ENCODE measurements at regions not wholly inside any gene's neighbourhood (a gene's known extent, or its start where the extent isn't known, plus 50 kb on each side); places are given as distances from the start of the nearest gene placed in this dataset.

- no peaks in the 10 kb centered on the region for H3K79me1 ChIP-seq (ENCODE audit: insufficient read depth, low read depth, low read length, poor library complexity, severe bottlenecking)
- no peak overlapping the region for H3K23ac ChIP-seq (ENCODE audit: insufficient read length, low read depth, low read length)
- H3K4me1 ChIP-seq (ENCODE audit: insufficient read depth, low read length) = no peaks in the 10 kb centered on the region
- H3K4me1 Mint-ChIP-seq = no peaks in the 10 kb centered on the region
- no CpG with 5 or more reads among the region's 3 CpGs for WGBS (ENCODE audit: extremely low coverage, insufficient read length, low lambda C conversion rate)
- H3K23me2 ChIP-seq (ENCODE audit: insufficient read length, low read depth, low read length, poor library complexity, severe bottlenecking) = no peaks in the 10 kb centered on the region
- H3K27ac ChIP-seq (ENCODE audit: insufficient read length, low read depth, low read length) = no peak overlapping the region
- H2BK5ac ChIP-seq (ENCODE audit: insufficient read length, low read length) = no peak overlapping the region
- no peak overlapping the region for H2BK120ac ChIP-seq (ENCODE audit: low read depth, low read length, poor library complexity, severe bottlenecking)
- H3K27ac Mint-ChIP-seq = no peak overlapping the region
- peaks cover 0 to 5% (median 0%) of the 10 kb centered on the region in 3 experiments; a peak in 2 of 7 replicates for H3K36me3 Mint-ChIP-seq (ENCODE audit: insufficient read depth in 1 of 3, low read depth in 3 of 3)
- H2BK15ac ChIP-seq (ENCODE audit: low read depth, low read length) = no peak overlapping the region
- H3K4me2 ChIP-seq (ENCODE audit: insufficient read depth, insufficient read length, low read length) = no peak overlapping the region
- no peak overlapping the region for H3K18ac ChIP-seq (ENCODE audit: insufficient read length, low read depth, low read length)
- no peak overlapping the region for H2BK12ac ChIP-seq (ENCODE audit: insufficient read length, low read depth, low read length)
- peaks cover 4 to 15% of the 10 kb centered on the region in 2 experiments; a peak in 3 of 5 replicates for H3K9me3 Mint-ChIP-seq
- no peak overlapping the region for H3K14ac ChIP-seq (ENCODE audit: insufficient read depth, low read length)
- H4K20me1 ChIP-seq (ENCODE audit: control insufficient read depth, insufficient read depth, insufficient read length) = no peaks in the 10 kb centered on the region
- H2BK20ac ChIP-seq (ENCODE audit: low read depth, low read length, poor library complexity, severe bottlenecking) = no peak overlapping the region
- no peak for TF ChIP-seq CTCF (conservative IDR thresholded peaks at IDR 0.05)
- H4K5ac ChIP-seq (ENCODE audit: insufficient read length, low read depth, low read length) = no peak overlapping the region
- H3K4ac ChIP-seq (ENCODE audit: low read depth, low read length) = no peak overlapping the region
- H2AFZ ChIP-seq (ENCODE audit: low read length) = no peak overlapping the region
- no peaks in the 10 kb centered on the region for H3K79me2 ChIP-seq (ENCODE audit: insufficient read depth, low read length)
- no peak overlapping the region for H3K56ac ChIP-seq (ENCODE audit: insufficient read length, low read depth, low read length)
- no peak overlapping the region for H3K4me3 Mint-ChIP-seq
- H3T11ph ChIP-seq (ENCODE audit: low read length) = no peak overlapping the region
- no peak overlapping the region for H2AK5ac ChIP-seq (ENCODE audit: insufficient read length, low read length)
- no peaks in the 10 kb centered on the region for H3K27me3 ChIP-seq (ENCODE audit: insufficient read depth, low read length)
- H3K9ac ChIP-seq (ENCODE audit: extremely low read depth, insufficient read length, low read length) = no peak overlapping the region
- no peak overlapping the region for H4K91ac ChIP-seq (ENCODE audit: insufficient read length, low read depth, low read length)
- H3K27me3 Mint-ChIP-seq (ENCODE audit: low read depth) = no peaks in the 10 kb centered on the region
- no peak for DNase-seq
- no peak overlapping the region for H4K8ac ChIP-seq (replicated peaks; ENCODE audit: insufficient read length, low read depth, low read length)
- H3K9me3 ChIP-seq (ENCODE audit: control insufficient read depth, low read depth, low read length) = no peaks in the 10 kb centered on the region
Observed at GRCh38 chr6:82113231-82113630, 134.3 kb downstream of the IBTK start.

Data from H9 (cell line).